MCF 10A (cell line): ENCODE measurements at regions not wholly inside any gene's neighbourhood (a gene's known extent, or its start where the extent isn't known, plus 50 kb on each side); places are given as distances from the start of the nearest gene placed in this dataset.

Source experiments
- BruUV-seq: library from RNA; stranded (reverse); fragments of 400-500 nt; replicated peaks from 2 replicates; lab custom pipeline; 2021; lab: Mats Ljungman, UMichigan
- CTCF ChIA-PET: fragments of 300-600 bp; sonication (Branson Sonifier 250); formaldehyde crosslinking; extraction: SDS; loops from one replicate; lab custom pipeline; 2021; ENCODE audit warnings: antibody characterized with exemption, inconsistent platforms; lab: Yijun Ruan, JAX
- POLR2A ChIA-PET: fragments of 300-600, 350-650 bp; sonication (Branson Sonifier 250); formaldehyde crosslinking; extraction: SDS; loops from one replicate; lab custom pipeline; 2020; ENCODE audit warnings: antibody characterized with exemption, inconsistent platforms; lab: Yijun Ruan, JAX
- DNase-seq: peaks from one replicate; pipeline ENCODE4 v3.0.0-alpha.2; 2018; ENCODE audit not compliant: unreplicated experiment
- H3K27ac Mint-ChIP-seq: one replicate; pipeline ENCODE4 v1.8.0; 2022; ENCODE audit warnings: mild to moderate bottlenecking, low read depth, mixed read lengths; ENCODE audit not compliant: unreplicated experiment
- H3K27me3 Mint-ChIP-seq: one replicate; pipeline ENCODE4 v1.8.0; 2022; ENCODE audit warnings: mixed read lengths; ENCODE audit not compliant: insufficient read depth, unreplicated experiment
- H3K36me3 Mint-ChIP-seq: one replicate; pipeline ENCODE4 v1.8.0; 2022; ENCODE audit warnings: mild to moderate bottlenecking, moderate library complexity, mixed read lengths; ENCODE audit not compliant: insufficient read depth, unreplicated experiment
- H3K4me1 Mint-ChIP-seq: one replicate; pipeline ENCODE4 v1.8.0; 2022; ENCODE audit warnings: mixed read lengths; ENCODE audit not compliant: insufficient read depth, unreplicated experiment
- H3K4me3 Mint-ChIP-seq: one replicate; pipeline ENCODE4 v1.8.0; 2022; ENCODE audit warnings: mild to moderate bottlenecking, moderate library complexity, mixed read lengths; ENCODE audit not compliant: unreplicated experiment
- H3K9me3 Mint-ChIP-seq: one replicate; pipeline ENCODE4 v1.8.0; 2022; ENCODE audit warnings: mixed read lengths; ENCODE audit not compliant: unreplicated experiment
- intact Hi-C: fragments of 100-400 bp; cut with micrococcal nuclease; formaldehyde crosslinking; loops from 2 replicates; pipeline ENCODE4 v1.14.1; 2022
- TF ChIP-seq, protein P1 (sequence below): fragments of 200-600 bp; IDR thresholded peaks from one replicate; pipeline ENCODE4 v1.8.0; 2022; ENCODE audit warnings: antibody characterized with exemption, mild to moderate bottlenecking; ENCODE audit not compliant: unreplicated experiment

GRCh38 chr2:45172760-45173392, 163.6 kb upstream of the SIX2 start:
- Mint-ChIP-seq H3K9me3 (no peaks in the 10 kb centered on the region), H3K27me3 (no peaks in the 10 kb centered on the region), H3K27ac (peak overlapping the region; percentile 59), H3K4me3 (no peak overlapping the region), H3K36me3 (peaks cover 8% of the 10 kb centered on the region), H3K4me1 (peaks cover 45% of the 10 kb centered on the region)
- TF ChIP-seq, protein P1, sequence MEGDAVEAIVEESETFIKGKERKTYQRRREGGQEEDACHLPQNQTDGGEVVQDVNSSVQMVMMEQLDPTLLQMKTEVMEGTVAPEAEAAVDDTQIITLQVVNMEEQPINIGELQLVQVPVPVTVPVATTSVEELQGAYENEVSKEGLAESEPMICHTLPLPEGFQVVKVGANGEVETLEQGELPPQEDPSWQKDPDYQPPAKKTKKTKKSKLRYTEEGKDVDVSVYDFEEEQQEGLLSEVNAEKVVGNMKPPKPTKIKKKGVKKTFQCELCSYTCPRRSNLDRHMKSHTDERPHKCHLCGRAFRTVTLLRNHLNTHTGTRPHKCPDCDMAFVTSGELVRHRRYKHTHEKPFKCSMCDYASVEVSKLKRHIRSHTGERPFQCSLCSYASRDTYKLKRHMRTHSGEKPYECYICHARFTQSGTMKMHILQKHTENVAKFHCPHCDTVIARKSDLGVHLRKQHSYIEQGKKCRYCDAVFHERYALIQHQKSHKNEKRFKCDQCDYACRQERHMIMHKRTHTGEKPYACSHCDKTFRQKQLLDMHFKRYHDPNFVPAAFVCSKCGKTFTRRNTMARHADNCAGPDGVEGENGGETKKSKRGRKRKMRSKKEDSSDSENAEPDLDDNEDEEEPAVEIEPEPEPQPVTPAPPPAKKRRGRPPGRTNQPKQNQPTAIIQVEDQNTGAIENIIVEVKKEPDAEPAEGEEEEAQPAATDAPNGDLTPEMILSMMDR, result no peak
- POLR2A ChIA-PET, result interaction anchor here (0.6 to 1.7 kb wide), 6 partner anchors 12 to 296 kb away, joined by 3 to 5 read pairs (median 4); partner anchors contain the start of gene SIX2
- intact Hi-C loops, result loop anchor here (1.0 to 5.0 kb wide), 3 partner anchors 65 to 322 kb away; no protein-coding TSS in a partner anchor
- DNase-seq, result no peak
- CTCF ChIA-PET, result interaction anchor here (0.6 to 1.8 kb wide), 3 partner anchors 12 to 321 kb away, joined by 3 to 6 read pairs (median 5); no protein-coding TSS in a partner anchor
- BruUV-seq, result TSS peak; percentile 84

GRCh38 chr2:45172142-45172541, 162.9 kb upstream of the SIX2 start:
- Mint-ChIP-seq H3K4me3 (no peak overlapping the region), H3K27ac (peak overlapping the region; percentile 59), H3K36me3 (peaks cover 8% of the 10 kb centered on the region), H3K4me1 (peaks cover 38% of the 10 kb centered on the region), H3K27me3 (no peaks in the 10 kb centered on the region), H3K9me3 (no peaks in the 10 kb centered on the region)
- TF ChIP-seq, protein P1, result no peak
- POLR2A ChIA-PET, result interaction anchor here (1.2 kb wide), 1 partner anchor 13 kb away, joined by 3 read pairs; no protein-coding TSS in a partner anchor
- intact Hi-C loops, result loop anchor here (2.0 to 5.0 kb wide), 2 partner anchors 110 to 323 kb away; no protein-coding TSS in a partner anchor
- CTCF ChIA-PET, result interaction anchor here (0.7 to 1.8 kb wide), 4 partner anchors 13 to 454 kb away, joined by 3 to 6 read pairs (median 4); no protein-coding TSS in a partner anchor
- no peak for DNase-seq
- no TSS peak for BruUV-seq

GRCh38 chr2:45171136-45171501, 161.9 kb upstream of the SIX2 start:
- peak overlapping the region; percentile 27 for H3K27ac Mint-ChIP-seq
- no peaks in the 10 kb centered on the region for H3K27me3 Mint-ChIP-seq
- ChIA-PET POLR2A (interaction anchor here (0.6 to 3.5 kb wide), 4 partner anchors 13 to 321 kb away, joined by 3 to 18 read pairs (median 4); partner anchors contain the start of gene SIX2), CTCF (no interaction called here)
- intact Hi-C loops, result loop anchor here (5.0 kb wide), 1 partner anchor 111 kb away; no protein-coding TSS in a partner anchor
- H3K4me1 Mint-ChIP-seq, result peaks cover 28% of the 10 kb centered on the region
- H3K9me3 Mint-ChIP-seq, result no peaks in the 10 kb centered on the region
- peaks cover 1% of the 10 kb centered on the region for H3K36me3 Mint-ChIP-seq
- peak; percentile 64 for DNase-seq
- H3K4me3 Mint-ChIP-seq, result peak overlapping the region; percentile 47
- TF ChIP-seq, protein P1, result no peak
- BruUV-seq, result no TSS peak
